CD4-positive, alpha-beta T cell treated with Interferon alpha-2 for 1 hour (primary cell): ENCODE measurements at regions not wholly inside any gene's neighbourhood (a gene's known extent, or its start where the extent isn't known, plus 50 kb on each side); places are given as distances from the start of the nearest gene placed in this dataset.

Source experiments
- DNase-seq, 2 donors: peaks; one replicate each; pipeline ENCODE4 v3.0.0-alpha.2; 2020 to 2022

DNA sequence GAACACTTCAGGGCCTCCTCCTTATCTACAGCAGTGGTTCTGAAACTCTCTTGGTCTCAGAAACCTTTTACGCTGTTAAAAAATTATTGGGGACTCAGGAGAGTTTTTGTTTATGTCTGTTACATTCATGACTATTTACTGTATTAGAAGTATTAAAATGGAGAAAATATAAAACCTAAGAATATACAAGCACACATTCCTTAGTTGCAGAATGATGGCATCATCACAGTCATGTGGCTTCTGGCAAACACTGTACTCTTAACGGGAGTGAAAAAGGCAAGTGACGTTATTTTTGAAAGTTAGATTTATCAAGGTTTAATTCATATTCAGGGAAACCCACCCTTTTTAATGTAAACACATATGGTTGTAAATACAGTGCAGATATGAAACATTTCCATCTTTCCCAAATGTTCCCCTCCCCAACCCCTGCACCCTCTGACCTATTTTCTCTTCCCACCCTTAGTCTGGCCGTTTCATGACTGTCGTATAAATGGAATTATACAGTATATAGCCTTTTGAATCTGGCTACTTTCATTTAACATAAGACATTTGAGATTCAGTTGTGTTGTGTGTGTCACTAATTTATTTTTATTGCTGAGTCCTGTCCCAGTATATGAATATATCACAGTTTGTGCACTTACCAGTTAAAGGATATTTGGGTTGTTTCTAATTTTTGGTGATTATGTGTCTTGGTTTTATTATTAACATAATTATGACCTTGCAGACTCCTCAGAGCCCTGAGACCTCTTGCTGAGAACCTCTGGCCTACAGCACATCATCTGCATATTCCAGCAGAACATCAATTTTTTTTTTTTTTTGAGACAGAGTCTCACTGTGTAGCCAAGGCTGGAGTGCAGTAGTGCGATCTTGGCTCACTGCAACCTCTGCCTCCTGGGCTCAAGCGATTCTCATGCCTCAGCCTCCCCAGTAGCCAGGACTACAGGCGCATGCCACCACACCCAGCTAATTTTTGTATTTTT lies 457.0 kb downstream of the PCNX1 start:
- no peak for DNase-seq

DNA sequence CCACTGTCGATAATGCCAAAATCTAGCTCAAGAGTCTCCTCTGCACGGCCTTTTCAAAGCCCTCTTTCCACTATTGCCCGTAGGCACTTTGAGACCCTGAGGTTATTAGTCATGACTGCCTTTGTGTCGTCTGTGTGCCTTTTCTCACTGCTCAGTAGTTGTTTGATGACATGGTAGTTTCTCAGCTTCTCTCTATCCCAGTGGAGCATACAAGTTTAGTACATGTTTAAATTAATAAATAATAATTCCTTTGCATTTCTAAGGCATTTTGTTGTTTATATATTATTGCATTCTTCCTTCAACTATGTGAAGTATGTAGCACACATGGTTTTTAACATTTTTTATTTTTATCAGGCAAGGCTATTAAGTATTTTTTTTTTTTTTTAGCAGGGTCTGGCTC lies 458.1 kb downstream of the PCNX1 start:
- no peak for DNase-seq

DNA sequence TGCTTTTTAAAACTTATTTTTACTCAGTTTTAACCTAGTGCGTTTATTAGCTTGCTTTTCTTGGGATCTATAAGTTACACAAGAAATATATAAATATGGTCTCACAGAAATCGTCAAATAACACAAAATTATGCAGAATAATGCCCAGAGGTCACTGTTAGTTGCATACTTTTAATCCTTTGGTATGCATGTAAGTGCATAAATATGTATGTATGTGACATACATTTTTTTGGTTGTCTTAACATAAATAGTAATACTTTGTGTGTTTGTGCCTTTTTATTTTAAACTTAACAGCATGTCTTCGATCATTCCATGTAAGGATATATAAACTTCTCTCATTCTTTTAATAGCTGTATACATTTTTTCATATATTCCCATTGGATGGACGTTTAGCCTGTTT lies 459.6 kb downstream of the PCNX1 start:
- no peak for DNase-seq

DNA sequence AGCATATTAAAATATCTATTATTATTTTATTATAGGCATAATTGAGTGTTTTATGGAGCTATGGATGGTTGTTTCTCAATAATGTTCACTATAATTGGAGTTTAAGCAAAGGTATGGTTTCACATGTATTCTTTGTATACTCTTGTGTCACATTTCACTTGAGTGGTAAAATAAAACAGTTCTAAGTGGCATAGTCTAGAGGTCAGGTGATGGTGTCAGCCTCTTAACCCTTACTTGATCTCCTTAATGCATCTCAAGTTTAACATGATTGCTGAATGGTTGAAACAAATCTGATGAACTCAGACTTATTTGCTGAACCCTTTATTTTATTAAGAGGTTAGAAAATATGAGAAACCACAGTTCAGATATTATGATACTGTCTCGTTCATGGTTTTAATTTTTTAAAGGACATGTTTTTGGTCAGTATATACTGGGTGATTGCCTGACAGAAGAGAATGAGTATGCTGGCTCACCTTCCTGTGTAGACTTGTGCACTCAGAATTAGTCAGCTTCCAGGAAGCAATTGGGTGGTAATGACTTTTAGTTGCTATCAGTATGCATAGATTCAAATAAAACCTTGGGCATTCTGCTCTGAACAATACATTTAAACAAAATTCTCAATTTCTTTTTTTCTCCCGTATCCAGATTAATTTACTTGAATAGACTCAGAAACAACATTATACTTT lies 464.6 kb downstream of the PCNX1 start:
- peak in 1 of 2 donors; percentile 21 for DNase-seq

DNA sequence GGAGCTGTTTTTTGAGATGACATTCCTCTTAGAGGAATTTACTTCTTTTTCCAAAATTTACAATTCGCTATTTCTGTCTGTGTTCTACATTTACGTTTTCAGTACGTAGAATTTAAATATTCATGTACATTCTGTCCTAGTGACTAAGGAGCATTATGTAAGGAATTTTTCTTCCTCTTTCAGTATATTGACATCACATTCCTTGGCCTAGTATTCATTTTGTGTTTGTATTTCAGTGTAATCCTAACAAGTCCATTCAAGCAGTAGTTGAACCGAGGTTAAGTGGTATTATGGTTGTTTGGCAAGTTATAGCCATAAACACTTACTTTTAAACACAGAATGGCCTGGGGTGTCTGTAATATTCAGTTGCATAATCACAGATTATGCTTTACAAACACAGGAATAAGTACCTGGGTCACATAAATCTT lies 465.2 kb downstream of the PCNX1 start:
- DNase-seq: no peak

DNA sequence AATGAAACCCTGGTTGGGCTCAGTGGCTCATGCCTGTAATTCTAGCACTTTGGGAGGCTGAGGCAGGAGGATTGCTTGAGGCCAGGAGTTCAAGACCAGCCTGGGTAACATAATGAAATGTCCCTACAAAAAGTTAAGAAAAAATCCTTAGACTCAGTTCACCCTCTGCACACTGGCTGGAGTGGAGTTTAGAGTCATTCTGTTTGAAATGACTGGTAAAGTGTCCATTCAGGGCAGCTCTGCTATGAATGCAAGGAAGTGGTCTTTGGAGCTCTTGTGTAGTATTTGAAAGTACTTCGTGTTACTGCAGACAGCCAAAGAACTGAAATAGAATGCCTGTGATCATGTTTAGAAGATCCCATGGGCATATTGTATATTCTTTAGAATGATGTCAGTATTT lies 466.5 kb downstream of the PCNX1 start:
- no peak for DNase-seq

DNA sequence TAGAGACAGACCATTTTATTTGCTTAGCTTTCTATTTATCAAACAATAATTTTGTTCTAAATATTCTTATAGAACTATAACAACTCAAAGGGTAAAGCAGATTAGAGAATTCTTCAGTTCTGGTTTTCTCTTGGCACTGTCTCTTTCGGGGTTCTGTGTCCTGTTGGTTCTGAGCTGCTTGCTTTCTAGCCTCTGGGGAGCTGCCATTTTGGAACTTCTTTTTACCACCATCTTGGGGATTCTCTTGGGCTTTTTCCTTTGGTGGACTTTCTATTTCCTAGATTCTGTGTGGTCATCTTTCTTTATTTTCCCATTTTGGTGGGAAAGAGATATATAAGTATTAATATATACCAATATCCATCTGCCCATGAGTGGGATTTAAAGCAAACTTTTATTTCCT lies 467.7 kb downstream of the PCNX1 start:
- no peak for DNase-seq

DNA sequence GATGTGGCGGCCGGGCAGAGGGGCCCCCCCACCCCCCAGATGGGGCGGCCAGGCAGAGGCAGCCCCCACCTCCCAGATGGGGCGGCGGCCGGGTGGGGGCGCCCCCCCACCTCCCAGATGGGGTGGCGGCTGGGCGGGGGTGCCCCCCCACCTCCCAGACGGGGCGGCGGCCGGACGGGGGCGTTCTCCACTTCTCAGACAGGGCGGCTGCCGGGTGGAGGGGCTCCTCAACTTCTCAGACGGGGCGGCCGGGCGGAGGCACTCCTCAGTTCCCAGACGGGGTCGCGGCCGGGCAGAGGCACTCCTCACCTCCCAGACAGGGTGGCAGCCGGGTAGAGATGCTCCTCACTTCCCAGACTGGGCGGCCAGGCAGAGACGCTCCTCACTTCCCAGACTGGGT lies 469.8 kb downstream of the PCNX1 start:
- no peak for DNase-seq

DNA sequence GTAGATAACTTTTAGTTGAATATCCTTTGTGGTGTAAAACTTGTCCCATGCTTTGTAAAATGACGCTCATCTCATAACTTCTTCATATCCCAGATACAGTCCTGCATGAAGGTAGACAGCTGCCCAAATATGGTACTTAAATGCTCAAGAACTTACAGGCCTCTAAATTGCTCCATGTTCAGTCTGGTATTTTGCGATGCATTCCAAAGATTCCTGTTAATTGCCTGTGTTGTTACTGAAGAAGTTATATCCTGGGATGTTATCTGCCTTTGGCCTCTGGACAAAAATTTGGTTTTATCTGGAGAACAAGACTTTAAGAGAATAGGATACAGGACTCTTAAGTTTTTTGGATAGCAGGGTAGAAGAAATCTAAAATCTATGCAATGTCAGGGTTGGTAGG lies 473.0 kb downstream of the PCNX1 start:
- DNase-seq: no peak

DNA sequence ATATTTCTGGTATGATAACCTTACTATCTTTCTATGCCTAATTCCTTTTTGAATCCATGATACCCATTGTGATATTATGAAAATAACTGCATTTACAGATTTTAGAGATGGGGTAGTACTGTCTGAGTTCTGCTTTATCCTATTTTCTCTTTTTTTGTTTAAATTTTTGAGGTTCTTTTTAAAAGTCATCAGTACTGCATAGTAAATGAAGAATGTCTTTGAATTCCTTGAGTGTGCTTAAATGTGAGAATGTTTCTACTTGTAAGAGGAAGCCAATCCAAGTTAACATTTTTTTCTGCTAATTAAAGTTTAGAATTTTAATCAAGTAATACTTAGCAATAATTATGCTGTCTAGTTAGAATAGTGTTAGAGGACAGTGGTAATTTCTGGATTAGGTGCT lies 474.6 kb downstream of the PCNX1 start:
- no peak for DNase-seq

DNA sequence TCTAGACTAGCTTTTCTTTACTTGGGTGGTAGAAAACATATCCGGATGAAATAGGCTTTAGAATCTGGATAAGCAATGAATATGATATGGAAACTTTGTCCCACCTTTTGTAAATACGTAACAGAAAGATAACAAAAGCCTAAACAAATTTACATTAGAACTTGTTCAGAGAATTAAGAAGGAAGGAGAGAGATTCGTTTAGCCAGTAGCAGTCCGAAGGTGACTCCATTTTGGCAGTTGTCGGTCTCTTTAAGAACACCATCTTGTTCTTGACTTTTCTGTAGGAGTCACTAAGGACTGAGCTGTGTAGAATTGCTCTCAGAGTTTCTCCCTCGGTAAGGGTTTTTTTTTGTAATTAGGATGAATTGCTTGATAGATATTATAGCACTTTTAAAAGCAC lies 475.1 kb downstream of the PCNX1 start:
- DNase-seq: no peak

DNA sequence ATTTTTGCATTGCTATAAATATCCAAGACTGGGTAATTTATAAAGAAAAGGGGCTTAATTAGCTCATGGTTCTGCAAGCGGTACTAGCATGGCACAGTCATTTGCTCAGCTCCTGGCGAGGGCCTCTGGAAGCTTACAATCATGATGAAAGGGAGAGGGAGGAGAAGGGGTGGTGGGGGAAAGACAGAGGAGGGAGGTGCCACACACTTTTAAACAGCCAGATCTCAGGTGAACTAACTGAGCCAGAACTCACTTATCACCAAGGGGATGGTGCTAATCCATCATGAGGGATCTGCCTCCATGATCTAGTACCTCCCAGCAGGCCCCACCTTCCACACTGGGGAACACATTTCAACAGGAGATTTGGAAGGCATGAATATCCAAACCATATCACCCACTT lies 476.3 kb downstream of the PCNX1 start:
- no peak for DNase-seq

DNA sequence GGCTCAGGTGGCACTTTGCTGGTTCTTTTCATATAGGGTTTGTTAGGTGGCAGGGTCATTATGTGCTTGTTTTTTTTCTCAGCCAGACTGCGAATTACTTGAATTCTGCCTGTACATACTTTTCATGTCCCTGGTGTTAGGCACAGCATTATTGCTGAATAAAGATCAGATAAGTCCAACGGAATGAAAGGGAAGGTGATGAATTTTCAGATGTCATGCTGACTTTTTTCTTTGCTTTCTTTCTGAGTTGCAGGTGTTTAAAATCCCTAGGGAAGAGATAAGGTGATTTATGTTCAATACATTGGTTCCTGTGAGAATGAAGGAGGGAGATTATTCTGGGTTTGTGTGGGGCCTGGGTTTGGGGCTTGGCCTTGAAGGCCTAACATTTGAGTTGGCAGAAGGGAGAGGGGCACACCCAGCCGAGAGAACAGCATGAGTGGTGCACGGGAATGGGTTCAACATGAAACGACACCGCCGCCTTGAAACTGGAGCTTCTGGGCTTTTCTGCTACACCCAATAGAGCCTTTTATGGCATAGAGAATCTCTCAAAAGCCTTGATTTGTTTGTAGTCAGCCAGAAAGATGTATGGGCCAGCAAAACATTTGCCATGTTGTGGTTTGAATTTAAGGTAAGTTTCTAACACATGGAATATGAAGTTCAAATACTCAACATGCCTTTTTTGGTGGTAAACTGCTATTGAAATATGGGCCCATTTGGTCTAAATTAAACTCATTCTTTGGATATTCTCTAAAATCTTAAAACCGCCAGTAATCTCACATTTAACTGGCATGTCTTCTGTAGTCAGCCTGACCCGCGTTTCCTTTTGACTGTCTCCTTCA lies 477.0 kb downstream of the PCNX1 start:
- no peak for DNase-seq

DNA sequence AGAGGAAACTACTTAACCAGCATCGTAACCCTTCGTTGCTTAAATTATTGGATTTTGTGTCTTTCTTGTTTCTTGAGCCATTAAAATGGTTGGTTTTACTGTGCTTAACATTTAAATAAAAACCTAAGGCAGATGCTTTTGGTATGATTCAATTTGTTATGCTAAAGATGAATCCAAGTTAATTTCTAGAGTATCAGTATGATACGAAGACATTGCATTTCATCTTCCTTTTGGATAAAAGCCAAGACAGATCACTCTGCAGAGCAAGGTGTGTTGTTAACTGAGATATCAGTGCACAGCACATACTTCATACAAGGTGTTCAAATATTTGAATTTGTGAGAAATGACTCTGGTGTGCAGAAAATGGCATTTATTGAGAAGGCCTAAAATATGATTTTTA lies 480.5 kb downstream of the PCNX1 start:
- DNase-seq: no peak

DNA sequence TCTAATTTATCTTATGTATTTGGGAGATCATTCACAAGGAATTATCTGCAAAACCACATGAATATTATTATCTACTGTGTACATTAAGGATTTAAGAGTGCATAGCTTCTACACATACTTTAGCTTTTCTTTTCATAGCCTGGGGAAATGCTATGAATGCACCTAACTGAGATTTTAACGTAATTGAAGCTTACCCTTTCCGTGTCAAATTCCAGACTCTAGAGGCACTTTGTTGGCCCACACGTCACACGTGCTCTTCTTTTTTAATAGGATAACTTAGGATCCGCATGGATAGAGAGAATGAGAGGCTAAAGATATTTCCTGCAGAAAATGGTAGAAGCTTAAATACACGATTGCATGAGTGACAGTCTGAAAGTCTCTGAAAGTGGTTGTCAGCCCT lies 481.1 kb downstream of the PCNX1 start:
- no peak for DNase-seq

DNA sequence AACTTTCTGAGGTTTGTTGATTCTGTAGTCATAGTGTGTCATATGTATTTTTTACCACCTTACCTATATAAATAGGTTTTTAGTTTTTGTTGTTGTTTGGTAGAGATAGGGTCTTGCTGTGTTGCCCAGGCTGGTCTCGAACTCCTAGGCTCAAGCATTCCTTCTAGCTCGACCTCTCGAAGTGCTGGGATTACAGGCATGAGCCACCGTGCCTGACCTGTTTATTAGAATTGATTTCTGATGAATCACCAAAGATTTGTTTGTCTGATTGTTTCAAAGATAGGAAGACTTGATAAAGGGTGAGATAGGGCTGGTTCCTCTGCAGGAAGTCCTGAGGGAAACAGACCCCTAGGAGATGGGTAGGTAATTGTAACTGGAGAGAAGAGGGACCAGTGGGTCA lies 481.6 kb downstream of the PCNX1 start:
- DNase-seq: no peak

DNA sequence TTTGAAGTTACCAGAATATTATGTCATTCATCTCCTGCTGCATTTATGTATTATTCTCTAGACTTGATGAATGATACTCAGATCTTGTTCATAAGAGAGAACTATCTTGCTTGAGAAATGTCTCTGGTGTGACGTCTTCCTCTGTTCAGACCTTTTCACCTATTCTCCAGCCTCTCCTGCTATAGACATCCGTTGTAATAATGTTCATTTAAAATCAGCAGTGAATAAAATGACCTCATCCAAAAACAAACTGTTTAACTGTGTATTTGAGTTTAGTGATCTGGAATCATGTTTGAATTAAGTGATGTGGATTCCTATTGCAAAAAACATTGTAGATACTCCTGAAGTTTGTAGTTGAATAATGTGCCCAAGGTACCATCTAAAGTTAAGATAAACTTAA lies 487.1 kb downstream of the PCNX1 start:
- no peak for DNase-seq

DNA sequence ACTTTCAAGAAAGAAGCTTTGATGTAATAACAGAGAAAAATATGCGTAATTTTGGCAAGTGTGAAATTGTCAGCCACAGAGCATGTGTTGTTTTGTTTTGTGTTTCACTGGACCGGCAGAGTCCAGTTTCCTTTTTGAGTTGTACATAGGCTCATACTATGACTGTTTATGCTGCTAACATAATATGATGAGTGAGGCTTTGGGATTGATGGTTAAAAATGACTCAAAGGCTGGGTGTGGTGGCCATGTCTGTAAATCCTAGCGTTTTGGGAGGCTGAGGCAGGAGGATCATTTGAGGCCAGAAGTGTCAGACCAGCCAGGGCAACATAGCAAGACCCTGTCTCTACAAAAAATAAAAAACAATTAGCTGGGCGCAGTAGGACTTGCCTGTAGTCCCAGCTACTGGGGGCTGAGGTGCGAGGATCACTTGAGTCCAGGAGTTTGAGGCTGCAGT lies 487.9 kb downstream of the PCNX1 start:
- DNase-seq: no peak

DNA sequence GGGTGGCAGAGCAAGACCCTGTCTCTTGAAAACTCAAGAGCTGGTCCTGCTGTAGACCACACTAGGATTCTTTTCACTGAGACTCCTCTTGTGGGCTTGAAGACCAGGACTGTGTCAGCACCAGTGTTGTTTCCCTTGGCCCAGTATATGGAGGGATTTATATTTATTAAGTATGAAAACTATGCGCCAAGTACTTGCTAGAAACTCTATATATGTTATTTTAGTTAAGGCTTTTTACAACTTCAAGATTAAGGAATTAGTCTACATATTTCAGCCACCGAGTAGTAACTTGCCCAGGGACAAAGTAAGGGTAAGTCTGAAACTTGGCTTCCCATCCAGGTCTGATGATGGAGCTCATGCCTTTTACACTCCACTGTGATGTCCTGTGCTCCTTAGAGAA lies 488.4 kb downstream of the PCNX1 start:
- no peak for DNase-seq

DNA sequence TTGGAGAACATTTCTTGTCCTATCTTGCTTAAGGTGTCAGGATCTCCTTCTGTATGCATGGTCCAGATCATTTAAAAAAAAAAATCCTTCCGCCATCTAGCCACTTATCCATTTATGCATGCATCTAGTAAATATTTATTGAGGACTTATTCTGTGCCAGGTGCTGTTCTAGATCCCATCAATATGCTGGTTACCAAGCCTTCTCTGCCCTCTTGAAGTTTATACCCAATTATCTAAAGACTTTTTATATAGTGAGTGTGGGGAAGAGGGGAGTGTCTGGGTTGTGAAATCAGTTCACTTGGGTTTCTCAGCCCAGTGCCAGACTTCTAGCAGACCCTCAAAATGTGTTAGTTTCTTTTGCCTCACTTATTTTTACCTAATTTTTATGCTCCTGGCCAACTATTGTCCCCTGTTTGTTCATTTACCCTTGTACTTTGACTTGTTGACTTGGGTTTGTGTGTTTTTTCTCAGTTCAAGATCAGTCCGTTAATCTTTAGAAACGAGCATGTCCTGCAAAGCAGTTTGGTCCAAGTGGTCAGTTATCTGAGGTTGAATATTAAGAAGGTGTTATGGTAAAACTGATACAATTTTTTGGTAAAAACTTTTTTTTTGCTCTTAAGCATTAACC lies 488.9 kb downstream of the PCNX1 start:
- DNase-seq: no peak

DNA sequence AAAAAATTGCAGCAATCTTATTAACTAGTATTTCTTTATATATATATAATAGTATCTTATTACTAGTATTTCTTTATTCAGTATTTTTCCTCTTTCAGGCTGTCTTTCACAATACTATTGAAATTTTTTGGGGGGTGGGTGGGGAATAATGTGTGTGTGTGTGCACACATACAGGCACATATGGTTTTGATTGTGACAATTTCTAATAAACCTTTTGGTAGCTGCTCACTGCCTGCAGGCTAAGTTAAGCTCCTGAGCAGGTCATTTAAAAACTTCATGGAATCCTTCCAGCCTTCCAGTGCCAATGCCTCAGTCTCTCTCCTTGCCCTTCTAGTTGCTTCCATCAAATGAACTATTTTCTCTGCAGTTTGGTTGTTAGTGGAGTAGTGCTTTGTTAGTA lies 490.1 kb downstream of the PCNX1 start:
- no peak for DNase-seq

DNA sequence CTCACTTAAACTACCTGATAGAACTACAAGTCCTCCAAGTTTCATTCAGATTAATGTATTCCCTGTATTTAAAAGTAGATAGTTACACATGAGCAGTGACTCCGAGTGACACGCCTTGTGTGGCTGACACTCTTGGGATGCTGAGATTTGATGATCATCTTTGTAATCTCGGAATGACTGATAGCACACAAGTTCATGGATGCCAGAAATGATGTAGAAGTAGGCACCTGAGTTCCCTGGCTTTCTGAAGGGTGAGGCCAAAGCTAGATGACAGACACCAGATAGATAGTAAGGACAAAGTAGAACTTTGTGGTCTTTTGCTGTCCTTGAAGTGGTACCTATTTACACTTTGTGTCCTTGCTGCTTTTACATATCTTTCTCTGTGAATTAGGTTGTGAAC lies 491.2 kb downstream of the PCNX1 start:
- no peak for DNase-seq

DNA sequence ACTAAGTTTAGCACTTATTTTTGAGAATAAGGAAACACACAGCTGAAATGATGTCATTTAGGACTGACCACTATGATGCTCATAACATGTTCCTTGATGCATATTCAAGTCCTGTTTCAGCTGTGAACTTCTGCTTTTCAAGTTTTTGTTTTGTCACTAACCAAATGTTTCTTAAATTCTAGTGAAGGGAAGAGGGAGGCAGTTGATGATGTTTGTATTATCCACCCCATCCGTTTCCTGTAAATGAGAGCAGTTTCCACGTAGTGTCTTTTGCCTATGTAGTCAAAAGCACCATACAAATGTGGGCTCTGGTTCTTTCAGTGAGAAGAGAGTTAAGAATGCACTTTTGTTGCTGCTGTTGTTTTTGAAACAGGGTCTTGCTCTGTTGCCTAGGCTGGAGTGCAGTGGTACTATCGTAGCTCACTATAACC lies 491.8 kb downstream of the PCNX1 start:
- DNase-seq: peak; percentile 78 to 80
